ENCODE measurements at regions not wholly inside any gene's neighbourhood (a gene's known extent, or its start where the extent isn't known, plus 50 kb on each side); places are given as distances from the start of the nearest gene placed in this dataset.

DNA sequence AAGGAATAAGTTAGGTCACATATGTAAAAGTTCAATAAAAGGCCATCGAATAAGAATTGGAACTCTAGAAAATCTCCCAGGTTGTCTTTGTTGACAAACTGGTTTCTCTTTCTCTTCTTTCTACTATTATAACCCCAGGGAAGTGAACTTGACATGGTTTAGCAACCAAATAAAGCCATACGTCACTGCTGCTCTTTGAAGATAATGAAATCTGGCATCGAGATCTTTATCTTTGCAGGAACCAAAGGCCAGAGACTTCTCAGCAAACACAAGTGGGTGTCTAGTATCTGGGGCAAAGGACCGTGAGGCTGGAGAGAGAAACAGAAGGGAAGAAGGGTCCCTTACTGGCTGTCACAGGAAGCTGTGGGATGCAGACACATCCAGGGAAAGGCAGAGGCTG is 286.7 kb upstream of the CDYL start:
- H3K9me3 Mint-ChIP-seq (ENCODE audit: unreplicated experiment) = peaks cover 18% of the 10 kb centered on the region
- H3K36me3 Mint-ChIP-seq (ENCODE audit: low read depth, unreplicated experiment) = peaks cover 32% of the 10 kb centered on the region
- no peak overlapping the region for H3K27ac Mint-ChIP-seq (ENCODE audit: unreplicated experiment)
- TF ChIP-seq, protein P1, sequence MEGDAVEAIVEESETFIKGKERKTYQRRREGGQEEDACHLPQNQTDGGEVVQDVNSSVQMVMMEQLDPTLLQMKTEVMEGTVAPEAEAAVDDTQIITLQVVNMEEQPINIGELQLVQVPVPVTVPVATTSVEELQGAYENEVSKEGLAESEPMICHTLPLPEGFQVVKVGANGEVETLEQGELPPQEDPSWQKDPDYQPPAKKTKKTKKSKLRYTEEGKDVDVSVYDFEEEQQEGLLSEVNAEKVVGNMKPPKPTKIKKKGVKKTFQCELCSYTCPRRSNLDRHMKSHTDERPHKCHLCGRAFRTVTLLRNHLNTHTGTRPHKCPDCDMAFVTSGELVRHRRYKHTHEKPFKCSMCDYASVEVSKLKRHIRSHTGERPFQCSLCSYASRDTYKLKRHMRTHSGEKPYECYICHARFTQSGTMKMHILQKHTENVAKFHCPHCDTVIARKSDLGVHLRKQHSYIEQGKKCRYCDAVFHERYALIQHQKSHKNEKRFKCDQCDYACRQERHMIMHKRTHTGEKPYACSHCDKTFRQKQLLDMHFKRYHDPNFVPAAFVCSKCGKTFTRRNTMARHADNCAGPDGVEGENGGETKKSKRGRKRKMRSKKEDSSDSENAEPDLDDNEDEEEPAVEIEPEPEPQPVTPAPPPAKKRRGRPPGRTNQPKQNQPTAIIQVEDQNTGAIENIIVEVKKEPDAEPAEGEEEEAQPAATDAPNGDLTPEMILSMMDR (IDR thresholded peaks at IDR 0.05; ENCODE audit: unreplicated experiment) = no peak
- peaks cover 5% of the 10 kb centered on the region for H3K27me3 Mint-ChIP-seq (ENCODE audit: unreplicated experiment)
- DNase-seq (ENCODE audit: low spot score) = no peak
- H3K4me3 Mint-ChIP-seq (ENCODE audit: unreplicated experiment) = no peak overlapping the region
- no peaks in the 10 kb centered on the region for H3K4me1 Mint-ChIP-seq (ENCODE audit: unreplicated experiment)

DNA sequence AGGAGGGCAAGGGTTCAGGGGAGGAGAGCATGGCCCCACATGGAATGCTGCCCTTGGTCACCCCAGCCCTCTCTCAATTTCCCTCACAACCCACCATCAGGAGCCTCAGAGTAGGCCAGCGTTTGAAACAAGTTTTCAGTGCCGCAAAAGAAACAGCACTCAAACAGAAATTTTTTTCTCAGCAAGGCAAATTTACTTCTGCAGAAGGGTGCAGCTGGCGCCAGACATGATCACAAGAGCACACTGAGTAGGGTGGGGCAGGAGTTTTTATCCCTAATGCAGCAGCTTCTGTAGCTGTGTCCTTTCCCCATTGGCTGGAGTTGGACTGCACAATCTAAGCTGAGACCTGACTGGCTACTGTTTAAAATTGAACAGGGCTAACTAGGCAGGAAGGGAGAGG is 287.8 kb upstream of the CDYL start:
- H3K36me3 Mint-ChIP-seq (ENCODE audit: low read depth, unreplicated experiment) = peaks cover 32% of the 10 kb centered on the region
- no peak for DNase-seq (ENCODE audit: low spot score)
- no peak overlapping the region for H3K27ac Mint-ChIP-seq (ENCODE audit: unreplicated experiment)

DNA sequence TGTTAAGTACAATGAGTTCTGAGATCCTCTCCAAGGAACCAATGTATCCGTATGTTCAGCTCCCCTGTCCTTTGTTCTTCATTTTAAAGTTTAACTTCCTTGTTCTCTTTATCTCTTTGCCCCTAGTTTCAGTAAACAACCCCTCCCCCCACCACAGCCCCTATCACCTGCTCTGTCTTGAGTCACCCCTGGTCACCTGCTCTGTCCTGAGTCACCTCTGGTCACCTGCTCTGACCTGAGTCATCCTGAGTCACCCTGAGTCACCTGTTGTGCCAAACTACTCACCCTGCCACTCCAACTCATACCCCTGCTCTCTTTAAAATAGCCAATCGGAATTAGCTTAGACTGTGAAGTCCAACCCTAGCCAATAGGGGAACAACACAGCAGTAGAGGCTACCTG is 288.7 kb upstream of the CDYL start:
- H3K4me1 Mint-ChIP-seq (ENCODE audit: unreplicated experiment) = no peaks in the 10 kb centered on the region
- TF ChIP-seq, protein P1 (IDR thresholded peaks at IDR 0.05; ENCODE audit: unreplicated experiment) = no peak
- peaks cover 5% of the 10 kb centered on the region for H3K27me3 Mint-ChIP-seq (ENCODE audit: unreplicated experiment)
- peaks cover 32% of the 10 kb centered on the region for H3K36me3 Mint-ChIP-seq (ENCODE audit: low read depth, unreplicated experiment)
- no peak overlapping the region for H3K4me3 Mint-ChIP-seq (ENCODE audit: unreplicated experiment)
- peaks cover 18% of the 10 kb centered on the region for H3K9me3 Mint-ChIP-seq (ENCODE audit: unreplicated experiment)
- no peak for DNase-seq (ENCODE audit: low spot score)
- H3K27ac Mint-ChIP-seq (ENCODE audit: unreplicated experiment) = no peak overlapping the region

More for the DNA sequence above, 287.8 kb upstream of the CDYL start:
- Mint-ChIP-seq H3K9me3 (ENCODE audit: unreplicated experiment) (peaks cover 18% of the 10 kb centered on the region), H3K4me1 (ENCODE audit: unreplicated experiment) (no peaks in the 10 kb centered on the region), H3K27me3 (ENCODE audit: unreplicated experiment) (peaks cover 5% of the 10 kb centered on the region), H3K4me3 (ENCODE audit: unreplicated experiment) (no peak overlapping the region)
- TF ChIP-seq, protein P1 (IDR thresholded peaks at IDR 0.05; ENCODE audit: unreplicated experiment) = no peak

DNA sequence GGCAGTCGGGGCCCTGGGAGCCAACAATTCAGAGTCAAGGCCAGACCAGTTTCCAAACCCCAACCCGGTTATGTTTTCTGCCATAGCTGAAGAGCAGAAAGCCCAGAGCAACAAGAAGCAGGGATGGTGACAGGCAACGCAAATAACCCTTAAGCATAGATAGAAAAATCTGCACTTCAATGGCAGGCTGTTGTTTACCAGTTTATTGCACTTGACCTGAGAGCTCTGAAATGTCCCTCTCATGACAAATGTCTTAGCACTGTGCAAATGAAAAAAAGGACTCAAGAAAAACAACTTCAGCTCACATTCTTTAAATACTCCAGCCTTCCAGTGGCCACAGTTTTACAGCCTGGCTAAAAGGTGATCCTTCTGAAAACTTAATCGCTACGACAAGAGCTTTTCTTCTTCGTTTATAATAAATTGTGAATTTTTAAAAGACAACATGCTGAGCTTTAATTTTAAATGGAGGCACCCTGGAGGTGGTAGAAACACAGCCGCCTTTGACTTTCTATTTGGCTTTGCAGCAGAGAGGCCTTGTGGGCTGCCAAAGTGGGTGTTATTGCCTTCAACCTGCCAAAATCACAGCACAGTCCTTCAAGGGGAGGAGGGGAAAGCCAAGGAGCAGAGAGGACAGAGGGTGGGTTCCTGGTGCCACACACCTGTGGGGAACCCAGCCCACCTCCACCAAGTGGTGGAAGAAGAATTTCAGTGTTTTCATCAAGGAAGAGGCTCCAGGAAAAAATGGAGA is 289.5 kb upstream of the CDYL start:
- peaks cover 32% of the 10 kb centered on the region for H3K36me3 Mint-ChIP-seq (ENCODE audit: low read depth, unreplicated experiment)
- TF ChIP-seq, protein P1 (IDR thresholded peaks at IDR 0.05; ENCODE audit: unreplicated experiment) = no peak
- DNase-seq (ENCODE audit: low spot score) = no peak

DNA sequence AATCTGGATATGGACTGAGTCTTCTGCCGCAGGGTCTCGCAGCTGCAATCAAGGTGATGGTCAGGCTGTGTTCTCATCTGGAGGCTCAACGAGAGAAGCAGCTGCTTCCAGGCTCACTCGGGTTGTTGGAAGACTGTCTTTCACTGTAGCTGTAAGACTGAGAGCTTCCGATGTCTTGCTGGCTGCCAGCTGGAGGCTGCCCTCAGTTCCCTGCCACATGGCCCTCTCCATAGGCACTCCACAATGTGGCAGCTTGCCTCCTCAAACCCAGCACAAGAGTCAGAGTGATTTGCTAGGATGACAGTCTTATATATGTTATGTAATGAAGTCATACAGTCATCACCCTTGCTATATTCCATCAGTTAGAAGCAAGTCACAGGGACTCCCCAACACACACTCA is 290.5 kb upstream of the CDYL start:
- Mint-ChIP-seq H3K27ac (ENCODE audit: unreplicated experiment) (no peak overlapping the region), H3K4me3 (ENCODE audit: unreplicated experiment) (no peak overlapping the region), H3K27me3 (ENCODE audit: unreplicated experiment) (peaks cover 5% of the 10 kb centered on the region), H3K9me3 (ENCODE audit: unreplicated experiment) (peaks cover 18% of the 10 kb centered on the region), H3K36me3 (ENCODE audit: low read depth, unreplicated experiment) (peaks cover 36% of the 10 kb centered on the region), H3K4me1 (ENCODE audit: unreplicated experiment) (peaks cover 6% of the 10 kb centered on the region)
- DNase-seq (ENCODE audit: low spot score) = no peak
- TF ChIP-seq, protein P1 (IDR thresholded peaks at IDR 0.05; ENCODE audit: unreplicated experiment) = no peak

More for the DNA sequence above, 289.5 kb upstream of the CDYL start:
- peaks cover 5% of the 10 kb centered on the region for H3K27me3 Mint-ChIP-seq (ENCODE audit: unreplicated experiment)
- H3K27ac Mint-ChIP-seq (ENCODE audit: unreplicated experiment) = no peak overlapping the region
- no peak overlapping the region for H3K4me3 Mint-ChIP-seq (ENCODE audit: unreplicated experiment)
- H3K9me3 Mint-ChIP-seq (ENCODE audit: unreplicated experiment) = peaks cover 18% of the 10 kb centered on the region
- H3K4me1 Mint-ChIP-seq (ENCODE audit: unreplicated experiment) = peaks cover 2% of the 10 kb centered on the region

Measured in endothelial cell (in vitro differentiated cells).